MM.1S (cell line): ENCODE measurements at regions not wholly inside any gene's neighbourhood (a gene's known extent, or its start where the extent isn't known, plus 50 kb on each side); places are given as distances from the start of the nearest gene placed in this dataset.

Experiments
- DNase-seq: peaks from one replicate; pipeline ENCODE4 v3.0.0-alpha.2; 2015
- H2AFZ ChIP-seq: fragments of 300-600 bp; sonication (generic); 2 replicates; pipeline ENCODE4 v1.6.0; 2016; ENCODE audit warnings: antibody characterized with exemption, low read length
- H3F3A ChIP-seq: fragments of 300-600 bp; sonication (generic); 2 replicates; pipeline ENCODE4 v1.6.1; 2016; ENCODE audit warnings: mild to moderate bottlenecking, antibody characterized with exemption, low read length, moderate library complexity, mixed read lengths; ENCODE audit not compliant: insufficient read depth
- H3K27ac ChIP-seq: fragments of 300-600 bp; sonication (generic); 2 replicates; pipeline ENCODE4 v1.5.1; 2016; ENCODE audit warnings: mild to moderate bottlenecking, low read length
- H3K27me3 ChIP-seq: fragments of 300-600 bp; sonication (generic); replicated peaks from 2 replicates; pipeline ENCODE4 v1.6.0; 2016; ENCODE audit warnings: low read length; ENCODE audit not compliant: insufficient read depth
- H3K36me3 ChIP-seq: fragments of 300-600 bp; sonication (generic); replicated peaks from 2 replicates; pipeline ENCODE4 v1.6.1; 2016; ENCODE audit warnings: mild to moderate bottlenecking, low read length, mixed read lengths; ENCODE audit not compliant: insufficient read depth
- H3K4me1 ChIP-seq: fragments of 300-600 bp; sonication (generic); 2 replicates; pipeline ENCODE4 v1.6.1; 2016; ENCODE audit warnings: low read length, mixed read lengths
- H3K4me2 ChIP-seq: fragments of 300-600 bp; sonication (generic); 2 replicates; pipeline ENCODE4 v1.6.0; 2016; ENCODE audit warnings: low read depth, low read length
- H3K4me3 ChIP-seq: fragments of 300-600 bp; sonication (generic); 2 replicates; pipeline ENCODE4 v1.5.1; 2016; ENCODE audit warnings: low read length, mixed read lengths
- H3K79me2 ChIP-seq: fragments of 300-600 bp; sonication (generic); 2 replicates; pipeline ENCODE4 v1.6.1; 2016; ENCODE audit warnings: mixed run types, low read length, mixed read lengths
- H3K9ac ChIP-seq: fragments of 300-600 bp; sonication (generic); 2 replicates; pipeline ENCODE4 v1.6.1; 2016; ENCODE audit warnings: low read length, mixed read lengths
- H3K9me2 ChIP-seq: fragments of 300-600 bp; sonication (generic); replicated peaks from 2 replicates; pipeline ENCODE4 v1.6.1; 2016; ENCODE audit warnings: mild to moderate bottlenecking, low read length, mixed read lengths; ENCODE audit not compliant: insufficient read depth
- H3K9me3 ChIP-seq: fragments of 300-600 bp; sonication (generic); replicated peaks from 2 replicates; pipeline ENCODE4 v1.6.1; 2016; ENCODE audit warnings: mild to moderate bottlenecking, low read length, mixed read lengths; ENCODE audit not compliant: insufficient read depth
- H4K20me1 ChIP-seq: fragments of 300-600 bp; sonication (generic); 2 replicates; pipeline ENCODE4 v1.6.1; 2016; ENCODE audit warnings: mild to moderate bottlenecking, low read length, moderate library complexity, mixed read lengths; ENCODE audit not compliant: insufficient read depth
- CTCF ChIP-seq: fragments of 300-600 bp; sonication (generic); IDR thresholded peaks from 2 replicates; pipeline ENCODE4 v1.5.1; 2016; ENCODE audit warnings: antibody characterized with exemption, low read length, mixed read lengths
- EZH2 ChIP-seq: fragments of 300-600 bp; sonication (generic); optimal IDR thresholded peaks from 2 replicates; pipeline ENCODE3; 2017; ENCODE audit warnings: low read depth, mild to moderate bottlenecking, antibody characterized with exemption, low read length, mixed read lengths
- EZH2phosphoT487 ChIP-seq: fragments of 300-600 bp; sonication (generic); IDR thresholded peaks from 2 replicates; pipeline ENCODE4 v1.6.1; 2018; ENCODE audit warnings: antibody characterized with exemption, low read length

- no peaks in the 10 kb centered on the region for H3K9me3 ChIP-seq
- no peaks in the 10 kb centered on the region for H4K20me1 ChIP-seq
- H3K4me2 ChIP-seq, result no peak overlapping the region
- H3K27ac ChIP-seq, result no peak overlapping the region
- H3K36me3 ChIP-seq, result no peaks in the 10 kb centered on the region
- no peak overlapping the region for H3K4me3 ChIP-seq
- H2AFZ ChIP-seq, result no peak overlapping the region
- no peaks in the 10 kb centered on the region for H3K9me2 ChIP-seq
- no peaks in the 10 kb centered on the region for H3K27me3 ChIP-seq
- no peaks in the 10 kb centered on the region for H3K4me1 ChIP-seq
- no peak overlapping the region for H3K9ac ChIP-seq
- no peak for DNase-seq
- TF ChIP-seq CTCF, result no peak
- no peak for TF ChIP-seq EZH2phosphoT487
- no peak for TF ChIP-seq EZH2
- H3F3A ChIP-seq, result peaks cover 5% of the 10 kb centered on the region; the same call in 1 of the 2 replicates
- no peaks in the 10 kb centered on the region for H3K79me2 ChIP-seq
Observed at GRCh38 chr13:109333893-109334651, 452.3 kb downstream of the IRS2 start.

GRCh38 chr13:109332506-109333499, 453.6 kb downstream of the IRS2 start:
- Histone ChIP-seq H3K9ac (peak overlapping the region; percentile 55), H3K4me3 (peak overlapping the region; percentile 54), H3K27ac (peak overlapping the region; percentile 77; the same call in 1 of the 2 replicates), H3K9me3 (no peaks in the 10 kb centered on the region), H3F3A (peaks cover 5% of the 10 kb centered on the region; the same call in 1 of the 2 replicates), H3K36me3 (no peaks in the 10 kb centered on the region), H2AFZ (peak overlapping the region; percentile 46), H3K79me2 (no peaks in the 10 kb centered on the region), H3K4me1 (no peaks in the 10 kb centered on the region), H3K27me3 (no peaks in the 10 kb centered on the region), H3K4me2 (peak overlapping the region; percentile 74), H3K9me2 (no peaks in the 10 kb centered on the region), H4K20me1 (no peaks in the 10 kb centered on the region)
- peak; percentile 25 for DNase-seq
- TF ChIP-seq EZH2phosphoT487, result no peak
- TF ChIP-seq EZH2, result no peak
- no peak for TF ChIP-seq CTCF

- Histone ChIP-seq H3K36me3 (no peaks in the 10 kb centered on the region), H3K4me3 (peak overlapping the region; percentile 54), H3F3A (peaks cover 5% of the 10 kb centered on the region; the same call in 1 of the 2 replicates), H3K27me3 (no peaks in the 10 kb centered on the region), H3K9me2 (no peaks in the 10 kb centered on the region), H3K79me2 (no peaks in the 10 kb centered on the region), H3K27ac (peak overlapping the region; percentile 77; the same call in 1 of the 2 replicates), H3K9me3 (no peaks in the 10 kb centered on the region), H4K20me1 (no peaks in the 10 kb centered on the region), H3K9ac (peak overlapping the region; percentile 55), H3K4me2 (peak overlapping the region; percentile 74), H3K4me1 (no peaks in the 10 kb centered on the region), H2AFZ (peak overlapping the region; percentile 46)
- peak; percentile 37 for DNase-seq
- no peak for TF ChIP-seq CTCF
Observed at GRCh38 chr13:109331898-109332297, 454.5 kb downstream of the IRS2 start.
